ENCODE measurements at regions not wholly inside any gene's neighbourhood (a gene's known extent, or its start where the extent isn't known, plus 50 kb on each side); places are given as distances from the start of the nearest gene placed in this dataset.

GRCh38 chr3:144380849-144381248, 409.2 kb downstream of the DIPK2A start:
- TF ChIP-seq CTCF (IDR thresholded peaks at IDR 0.05): no peak
- TF ChIP-seq ZFX (IDR thresholded peaks at IDR 0.05; ENCODE audit: borderline replicate concordance): no peak

Measured in 22Rv1 (cell line).